CD4-positive, alpha-beta T cell (primary cell): ENCODE measurements at regions not wholly inside any gene's neighbourhood (a gene's known extent, or its start where the extent isn't known, plus 50 kb on each side); places are given as distances from the start of the nearest gene placed in this dataset.

Experiments used
- ATAC-seq: fragments of 200-7000 bp; cut with Tn5 transposase; one replicate; pipeline ENCODE4 v1.10.0; 2022; ENCODE audit warnings: mild to moderate bottlenecking; ENCODE audit not compliant: poor library complexity
- CTCF ChIA-PET: fragments of 350-600 bp; sonication (Branson Sonifier 250); formaldehyde crosslinking; loops from one replicate; lab custom pipeline; 2021; ENCODE audit warnings: antibody characterized with exemption, inconsistent platforms; lab: Charles Lee
- POLR2A ChIA-PET: fragments of 350-600 bp; sonication (Branson Sonifier 250); formaldehyde crosslinking; loops from one replicate; lab custom pipeline; 2021; ENCODE audit warnings: antibody characterized with exemption, inconsistent platforms; lab: Charles Lee
- DNase-seq, 14 experiments: peaks; one replicate each; pipeline ENCODE4 v3.0.0-alpha.2; 2013 to 2020; ENCODE audit warnings: mixed read lengths in 2 of 14
- H3K27ac ChIP-seq, 2 donors: one replicate each; pipeline versions ENCODE4 v1.5.1 to v1.7.0; 2013; ENCODE audit warnings: low read length in 2 of 2, low read depth in 1 of 2, mild to moderate bottlenecking in 1 of 2
- H3K27me3 ChIP-seq, 2 experiments: 1 replicate in 1 of 2; 2 replicates in 1 of 2; pipeline versions ENCODE4 v1.6.1 to v1.7.0; 2013; ENCODE audit warnings: low read length in 2 of 2, control low read depth in 1 of 2, mild to moderate bottlenecking in 1 of 2, moderate library complexity in 1 of 2; ENCODE audit not compliant: insufficient read depth in 2 of 2, control insufficient read depth in 1 of 2
- H3K36me3 ChIP-seq: one replicate; pipeline ENCODE4 v1.6.1; 2013; ENCODE audit warnings: low read length, control low read depth; ENCODE audit not compliant: insufficient read depth
- H3K4me1 ChIP-seq: one replicate; pipeline ENCODE4 v1.6.1; 2013; ENCODE audit warnings: low read length, control low read depth; ENCODE audit not compliant: insufficient read depth
- H3K4me3 ChIP-seq: one replicate; pipeline ENCODE4 v1.5.1; 2013; ENCODE audit warnings: mild to moderate bottlenecking, low read length, moderate library complexity
- H3K9me3 ChIP-seq, 2 experiments: 1 replicate in 1 of 2; 2 replicates in 1 of 2; pipeline versions ENCODE4 v1.6.1 to v1.7.0; 2013; ENCODE audit warnings: low read length in 2 of 2, mild to moderate bottlenecking in 2 of 2, control low read depth in 1 of 2, moderate library complexity in 1 of 2; ENCODE audit not compliant: control insufficient read depth in 1 of 2, insufficient read depth in 1 of 2
- H3K27ac Mint-ChIP-seq: one replicate; pipeline ENCODE4 v1.8.0; 2020; ENCODE audit warnings: mixed read lengths
- H3K27me3 Mint-ChIP-seq: one replicate; pipeline ENCODE4 v1.8.0; 2021; ENCODE audit warnings: mixed read lengths
- H3K36me3 Mint-ChIP-seq: one replicate; pipeline ENCODE4 v1.8.0; 2021; ENCODE audit warnings: low read depth, mixed read lengths
- H3K4me1 Mint-ChIP-seq: one replicate; pipeline ENCODE4 v1.8.0; 2021; ENCODE audit warnings: low read depth, mixed read lengths
- H3K4me3 Mint-ChIP-seq: one replicate; pipeline ENCODE4 v1.8.0; 2020; ENCODE audit warnings: mild to moderate bottlenecking, mixed read lengths
- H3K9me3 Mint-ChIP-seq: one replicate; pipeline ENCODE4 v1.8.0; 2020; ENCODE audit warnings: mixed read lengths
- CTCF ChIP-seq: fragments of 200-600 bp; IDR thresholded peaks from one replicate; pipeline ENCODE4 v1.8.0; 2022; ENCODE audit warnings: antibody characterized with exemption, mild to moderate bottlenecking
- intact Hi-C, 2 experiments: fragments of 100-400 bp; cut with DNase I in 1 of 2; cut with micrococcal nuclease in 1 of 2; formaldehyde crosslinking; loops; one replicate each; pipeline versions ENCODE4 v1.15.1 to v1.9.0; 2023 to 2025; cut with DNase I, micrococcal nuclease

- peaks cover 5% of the 10 kb centered on the region for H3K27me3 Mint-ChIP-seq
- H3K36me3 Mint-ChIP-seq, result peaks cover 6% of the 10 kb centered on the region
- no peak for DNase-seq
- peaks cover 11% of the 10 kb centered on the region for H3K4me1 Mint-ChIP-seq
- intact Hi-C loops, result loop anchor here in 1 of 2 experiments (2.0 kb wide), 1 partner anchor 15 kb away; no protein-coding TSS in a partner anchor
- no peak overlapping the region for H3K4me3 Mint-ChIP-seq
- POLR2A ChIA-PET, result no interaction called here
- Histone ChIP-seq H3K36me3 (no peaks in the 10 kb centered on the region), H3K27ac (no peak overlapping the region), H3K4me1 (peaks cover 7% of the 10 kb centered on the region), H3K27me3 (no peaks in the 10 kb centered on the region), H3K4me3 (no peak overlapping the region), H3K9me3 (no peaks in the 10 kb centered on the region)
- no peak for TF ChIP-seq CTCF
- ATAC-seq, result no peak
- CTCF ChIA-PET, result no interaction called here
- H3K9me3 Mint-ChIP-seq, result no peaks in the 10 kb centered on the region
- H3K27ac Mint-ChIP-seq, result no peak overlapping the region
Observed at GRCh38 chr15:26087395-26087794, 224.3 kb upstream of the ATP10A start.

GRCh38 chr15:26084771-26085170 is 221.6 kb upstream of the ATP10A start:
- Histone ChIP-seq H3K36me3 (no peaks in the 10 kb centered on the region), H3K27me3 (no peaks in the 10 kb centered on the region), H3K4me1 (peaks cover 16% of the 10 kb centered on the region), H3K4me3 (no peak overlapping the region), H3K9me3 (no peaks in the 10 kb centered on the region), H3K27ac (no peak overlapping the region)
- intact Hi-C loops, result loop anchor here (5.0 kb wide), 5 partner anchors 222 to 1132 kb away; partner anchors contain the start of genes ATP10A (in 1 of the 2), SNRPN (in 1 of the 2), SNURF (in 1 of the 2) and UBE3A (in 1 of the 2)
- TF ChIP-seq CTCF, result no peak
- ChIA-PET CTCF (no interaction called here), POLR2A (no interaction called here)
- Mint-ChIP-seq H3K9me3 (peaks cover 2% of the 10 kb centered on the region), H3K4me3 (no peak overlapping the region), H3K27ac (no peak overlapping the region), H3K4me1 (peaks cover 37% of the 10 kb centered on the region), H3K36me3 (peaks cover 15% of the 10 kb centered on the region), H3K27me3 (peaks cover 14% of the 10 kb centered on the region)
- DNase-seq, result no peak
- no peak for ATAC-seq

- peaks cover 2% of the 10 kb centered on the region for H3K9me3 Mint-ChIP-seq
- POLR2A ChIA-PET, result no interaction called here
- H3K27me3 Mint-ChIP-seq, result peaks cover 14% of the 10 kb centered on the region
- H3K4me1 Mint-ChIP-seq, result peaks cover 46% of the 10 kb centered on the region
- CTCF ChIA-PET, result no interaction called here
- intact Hi-C loops, result loop anchor here (5.0 kb wide), 5 partner anchors 222 to 1132 kb away; partner anchors contain the start of genes ATP10A (in 1 of the 2), SNRPN (in 1 of the 2), SNURF (in 1 of the 2) and UBE3A (in 1 of the 2)
- DNase-seq (no peak), ATAC-seq (no peak)
- H3K27ac ChIP-seq, result no peak overlapping the region
- no peak overlapping the region for H3K4me3 ChIP-seq
- H3K4me3 Mint-ChIP-seq, result peak overlapping the region; percentile 40
- TF ChIP-seq CTCF, result no peak
- no peaks in the 10 kb centered on the region for H3K36me3 ChIP-seq
- H3K9me3 ChIP-seq, result no peaks in the 10 kb centered on the region
- peak overlapping the region; percentile 98 for H3K27ac Mint-ChIP-seq
- H3K36me3 Mint-ChIP-seq, result peaks cover 15% of the 10 kb centered on the region
- H3K27me3 ChIP-seq, result no peaks in the 10 kb centered on the region
- H3K4me1 ChIP-seq, result peaks cover 16% of the 10 kb centered on the region
Observed at GRCh38 chr15:26083896-26084295, 220.8 kb upstream of the ATP10A start.
